AG20443 (cell line): ENCODE measurements at regions not wholly inside any gene's neighbourhood (a gene's known extent, or its start where the extent isn't known, plus 50 kb on each side); places are given as distances from the start of the nearest gene placed in this dataset.
"Not testable (repeated sequence)": the region's sequence is repeated elsewhere in the genome, so short reads cannot be mapped to it uniquely, and the experiment has no call there.

ENCODE experiments used
- DNase-seq: peaks from one replicate; pipeline ENCODE4 v3.0.0; 2012; ENCODE audit warnings: low spot score, mixed read lengths

GRCh38 chr1:228824366-228824765 lies 89.1 kb downstream of the RHOU start:
- no peak for DNase-seq

GRCh38 chr1:228825041-228825440 lies 89.8 kb downstream of the RHOU start:
- DNase-seq, result no peak

DNA sequence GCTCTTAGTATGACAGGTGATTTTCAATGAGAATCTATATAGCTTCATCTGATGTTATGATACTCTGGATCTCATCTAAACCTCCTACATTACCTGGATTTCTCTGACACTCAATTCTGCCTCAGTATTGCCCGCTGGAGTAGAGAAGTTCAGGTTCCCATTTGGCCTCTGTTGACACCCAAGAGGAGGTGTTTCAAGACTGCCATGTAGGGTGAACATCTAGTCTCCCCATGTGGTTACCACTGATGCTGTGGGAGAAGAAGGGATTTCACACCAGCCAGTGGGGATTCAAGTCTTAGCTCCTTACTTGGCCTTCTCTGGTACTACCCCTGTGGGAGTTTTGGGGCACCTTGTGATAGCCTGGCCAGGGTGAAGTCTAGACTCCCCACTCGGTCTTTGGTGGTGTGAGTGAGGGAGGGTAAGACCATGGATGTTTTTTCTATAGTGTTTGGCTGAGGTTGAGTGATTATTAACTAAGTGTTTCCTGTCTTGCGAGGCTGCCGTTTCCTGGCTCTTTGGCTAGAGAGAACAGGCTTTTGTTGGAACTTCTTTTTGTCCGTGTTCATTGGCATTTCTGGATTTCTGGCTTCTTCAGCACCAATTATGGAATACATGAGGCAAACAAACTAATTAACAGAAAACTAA lies 90.7 kb downstream of the RHOU start:
- no peak for DNase-seq

- no peak for DNase-seq
Observed at GRCh38 chr1:228827019-228827418, 91.7 kb downstream of the RHOU start.

DNA sequence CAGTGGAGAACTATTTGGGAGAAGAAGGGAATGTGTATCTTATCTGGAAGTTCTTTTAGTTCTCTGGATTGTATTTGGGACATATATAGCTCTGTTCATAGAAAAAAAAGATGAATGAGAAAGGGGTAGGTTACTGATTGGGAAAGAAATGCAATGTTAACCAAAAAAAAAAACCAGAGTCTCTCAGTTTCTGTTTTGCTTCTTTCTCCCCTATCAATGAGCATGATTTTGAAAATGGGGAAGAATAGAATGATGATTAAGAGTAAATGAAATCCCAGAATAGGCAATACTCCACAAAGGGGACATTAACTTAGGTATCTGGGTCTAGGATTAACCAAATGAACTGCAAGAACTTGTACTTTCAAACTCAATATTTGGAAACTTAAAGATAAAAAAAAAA lies 92.9 kb downstream of the RHOU start:
- DNase-seq, result no peak

DNA sequence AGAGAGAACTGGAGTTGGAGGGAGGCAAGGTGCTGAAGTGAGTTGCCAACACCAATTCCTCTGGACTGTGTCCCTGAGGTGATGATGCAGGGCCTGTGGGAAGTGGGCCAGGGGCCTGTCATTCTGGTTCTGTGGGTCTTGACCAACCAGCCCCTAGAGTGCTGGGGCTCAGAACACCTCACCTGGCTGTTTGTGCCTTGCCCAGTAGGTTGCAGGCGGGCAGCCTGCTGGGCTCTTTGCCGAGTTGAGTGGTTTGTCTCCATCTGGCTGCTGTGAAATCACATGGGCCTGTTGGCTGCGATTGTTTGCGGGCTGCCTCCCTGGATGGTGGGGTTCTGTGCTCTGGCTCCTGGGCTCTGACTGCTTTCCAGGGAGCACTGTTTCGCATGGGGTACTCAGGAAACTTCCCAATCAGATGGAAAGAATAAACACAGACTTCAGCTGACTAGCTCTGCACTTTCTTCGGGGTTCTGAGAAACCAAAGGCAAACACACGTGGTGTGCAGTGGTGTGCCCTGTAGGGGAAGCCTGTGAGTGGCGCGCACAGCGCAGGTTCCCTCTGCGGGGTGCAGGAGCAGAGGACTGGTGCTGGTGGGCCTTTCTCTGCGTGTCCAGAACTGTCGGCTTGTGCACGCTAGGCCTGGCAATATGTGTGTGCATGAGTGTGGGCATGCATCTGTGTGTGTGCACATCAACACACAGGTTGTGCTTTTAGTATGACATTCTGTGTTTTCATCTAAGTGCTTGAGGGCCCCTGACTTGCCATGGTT lies 95.1 kb downstream of the RHOU start:
- DNase-seq, result no peak

GRCh38 chr1:228830954-228831481 lies 95.7 kb downstream of the RHOU start:
- DNase-seq, result peak; percentile 48

GRCh38 chr1:228833911-228834688 lies 98.8 kb downstream of the RHOU start:
- no peak for DNase-seq

DNA sequence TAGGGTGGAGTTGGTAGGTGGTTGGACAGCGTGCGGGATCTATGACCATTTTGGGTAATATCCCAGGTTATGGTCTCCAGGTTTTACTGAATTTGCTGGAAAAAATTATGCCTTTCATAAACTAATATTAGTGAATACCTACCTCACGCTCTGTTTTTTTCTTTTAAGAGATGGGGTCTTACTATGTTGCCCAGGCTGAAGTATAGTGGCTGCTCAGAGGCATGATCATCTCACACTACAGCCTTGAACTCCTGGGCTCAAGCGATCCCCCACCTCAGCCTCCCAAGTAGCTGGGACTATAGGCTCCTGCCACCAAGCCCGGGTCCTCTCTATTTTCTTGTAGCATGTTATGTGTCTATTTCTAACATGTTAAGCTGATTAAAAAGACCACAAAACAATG lies 100.2 kb downstream of the RHOU start:
- no peak for DNase-seq

- no peak for DNase-seq
Observed at GRCh38 chr1:228835911-228836310, 100.6 kb downstream of the RHOU start.

DNA sequence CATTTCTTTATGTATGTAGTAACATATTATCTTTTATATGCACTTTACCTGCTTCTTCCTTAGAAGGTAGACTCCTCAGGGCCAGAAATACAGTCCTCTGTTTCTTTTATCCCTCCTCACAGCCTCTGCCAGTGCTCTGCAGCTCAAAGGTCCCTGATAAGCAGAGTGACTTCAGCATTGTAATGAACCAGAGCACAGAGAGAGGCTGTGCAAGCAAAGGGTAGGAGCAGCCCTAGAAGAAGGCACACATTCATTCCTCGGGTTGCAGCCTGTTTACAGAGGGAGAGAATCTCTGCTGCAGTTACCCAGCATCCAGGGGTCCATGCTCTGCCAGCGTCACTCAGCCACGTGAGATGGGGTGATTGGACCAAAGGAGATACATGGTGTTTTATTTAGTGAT lies 101.1 kb downstream of the RHOU start:
- no peak for DNase-seq

DNA sequence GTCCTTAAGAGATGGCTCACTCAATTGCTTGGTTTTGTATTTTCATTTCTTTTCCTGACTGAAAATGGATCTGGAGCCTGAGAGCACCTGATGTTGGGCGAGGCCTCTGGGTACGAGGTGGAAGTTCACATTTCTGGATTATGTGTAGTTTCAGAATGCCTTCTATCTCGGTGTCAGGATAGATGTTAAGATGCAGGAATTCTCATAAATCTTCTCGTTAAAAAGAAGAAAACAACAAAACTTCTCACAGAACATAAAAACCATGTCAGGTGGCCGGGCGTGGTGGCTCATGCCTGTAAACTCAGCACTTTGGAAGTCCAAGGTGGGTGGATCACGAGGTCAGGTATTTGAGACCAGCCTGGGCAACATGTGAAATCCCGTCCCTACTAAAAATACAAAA lies 101.8 kb downstream of the RHOU start:
- no peak for DNase-seq

- peak; percentile 62 for DNase-seq
Observed at GRCh38 chr1:228837817-228838716, 102.8 kb downstream of the RHOU start.

DNA sequence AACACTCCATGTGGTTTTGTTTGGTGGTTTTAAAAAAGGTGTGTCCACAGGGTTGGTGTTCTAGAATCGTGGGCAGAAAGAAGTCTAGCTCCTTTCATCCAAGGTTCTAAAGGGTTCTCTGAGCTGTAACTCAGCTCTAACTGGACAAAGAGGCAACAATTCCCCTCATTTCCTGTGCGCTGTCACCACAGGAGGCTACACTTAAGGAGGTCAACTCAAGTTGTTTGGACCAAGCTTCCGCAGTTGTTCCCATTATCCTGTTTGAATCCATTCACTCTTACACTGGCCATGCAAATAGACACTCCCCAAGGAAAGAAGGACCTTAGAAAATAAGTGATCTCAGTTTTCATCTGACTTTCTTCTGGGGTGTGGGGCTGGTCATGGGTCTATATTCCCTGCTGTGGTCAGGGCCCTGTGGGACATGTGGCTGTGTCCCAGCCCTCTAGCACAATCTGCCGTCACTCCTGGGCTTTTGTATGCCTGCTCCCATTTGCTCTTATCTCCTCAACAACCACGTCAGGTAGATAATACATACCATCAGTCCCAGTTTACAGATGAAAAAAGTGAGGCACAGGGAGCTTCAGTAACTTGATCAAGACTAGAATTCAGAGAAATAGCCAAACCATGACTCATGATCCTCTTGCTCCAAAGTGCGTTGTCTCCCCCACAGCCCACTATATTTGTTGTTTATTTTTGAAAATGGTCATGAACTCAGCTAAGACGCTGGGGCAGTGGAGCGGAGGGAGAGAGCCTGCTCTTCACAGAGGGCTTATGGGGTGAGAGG lies 103.6 kb downstream of the RHOU start:
- DNase-seq, result no peak

- no peak for DNase-seq
Observed at GRCh38 chr1:228839656-228840055, 104.4 kb downstream of the RHOU start.

GRCh38 chr1:228841632-228842031 lies 106.4 kb downstream of the RHOU start:
- DNase-seq, result no peak

DNA sequence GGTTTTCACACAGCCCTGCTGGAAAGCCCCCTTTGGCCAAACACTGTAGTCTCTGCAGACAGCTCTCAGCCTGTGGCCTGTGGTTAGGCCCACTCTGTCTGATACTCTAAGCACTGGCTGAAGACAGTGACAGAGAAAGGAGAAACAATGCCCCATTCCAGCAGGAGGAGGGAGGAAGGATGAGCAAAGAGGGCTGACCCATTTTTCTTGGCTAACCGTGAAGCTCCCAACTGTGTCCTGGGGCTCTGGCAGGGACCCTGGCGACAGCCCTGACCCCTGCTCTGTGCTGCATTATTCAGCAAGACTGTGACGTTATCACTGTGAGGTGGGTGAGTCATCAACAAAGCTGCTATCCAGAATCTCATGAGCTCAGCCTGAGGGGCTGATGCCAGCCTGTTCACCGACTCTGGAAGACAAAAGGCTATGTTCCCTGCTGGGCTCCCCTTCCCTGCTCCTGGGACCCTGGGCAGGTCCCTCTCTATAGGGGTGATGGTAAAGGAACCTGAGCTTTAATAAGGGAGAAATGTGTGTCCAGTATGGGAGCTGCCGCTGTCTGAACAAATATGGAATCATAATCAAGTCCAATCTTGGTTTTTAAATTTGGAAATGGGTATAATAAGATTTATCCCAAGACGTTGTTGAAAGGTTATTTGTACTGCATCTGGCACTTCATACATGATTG lies 107.0 kb downstream of the RHOU start:
- peak; percentile 72 for DNase-seq

DNA sequence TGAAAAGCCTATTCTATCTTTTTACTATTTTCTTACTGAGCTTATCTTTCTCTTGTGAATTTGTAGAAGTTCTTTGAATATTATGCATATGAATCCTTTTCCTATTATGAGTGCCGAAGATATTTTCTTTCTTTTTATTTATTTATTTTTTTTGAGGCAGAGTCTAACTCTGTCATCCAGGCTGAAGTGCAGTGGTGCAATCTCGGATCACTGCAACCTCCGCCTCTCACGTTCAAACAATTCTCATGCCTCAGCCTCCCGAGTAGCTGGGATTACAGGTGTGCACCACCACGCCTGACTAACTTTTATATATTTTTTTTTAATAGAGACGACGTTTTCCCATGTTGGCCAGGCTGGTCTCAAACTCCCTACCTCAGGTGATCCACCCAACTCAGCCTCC lies 109.8 kb downstream of the RHOU start:
- no peak for DNase-seq

DNA sequence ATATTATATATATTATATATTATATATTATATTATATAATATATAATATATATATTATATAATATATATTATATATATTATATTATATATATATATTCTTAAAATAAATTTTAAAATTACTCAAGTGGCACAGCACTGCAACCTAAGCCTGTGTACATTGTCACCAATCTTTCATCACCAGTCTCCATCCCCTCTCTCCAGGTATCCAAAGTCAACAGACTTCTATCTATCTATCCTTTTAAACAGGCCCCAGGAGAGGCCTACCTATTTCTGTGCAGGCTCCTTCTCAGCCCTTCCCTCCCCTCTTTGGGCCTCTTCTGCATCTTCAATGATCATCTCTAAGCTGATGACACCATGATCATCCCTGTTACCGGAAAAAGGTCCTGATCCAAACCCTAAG lies 111.7 kb downstream of the RHOU start:
- no peak for DNase-seq

DNA sequence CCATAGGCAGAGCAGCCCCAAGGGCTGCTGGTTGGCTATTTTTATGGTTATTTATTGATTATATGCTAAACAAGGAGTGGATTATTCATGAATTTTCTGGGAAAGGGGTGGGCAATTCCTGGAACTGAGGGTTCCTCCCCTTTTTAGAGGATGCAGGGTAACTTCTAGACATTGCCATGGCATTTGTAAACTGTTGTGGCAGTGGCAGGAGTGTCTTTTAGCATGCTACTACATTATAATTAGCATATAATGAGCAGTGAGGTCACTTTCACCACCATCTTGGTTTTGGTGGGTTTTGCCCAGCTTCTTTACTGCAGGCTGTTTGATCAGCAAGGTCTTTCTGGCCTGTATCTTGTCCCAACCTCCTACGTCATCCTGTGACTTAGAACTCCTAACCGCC lies 112.2 kb downstream of the RHOU start:
- DNase-seq, result not testable (repeated sequence)
